ENCODE measurements at regions not wholly inside any gene's neighbourhood (a gene's known extent, or its start where the extent isn't known, plus 50 kb on each side); places are given as distances from the start of the nearest gene placed in this dataset.

DNA sequence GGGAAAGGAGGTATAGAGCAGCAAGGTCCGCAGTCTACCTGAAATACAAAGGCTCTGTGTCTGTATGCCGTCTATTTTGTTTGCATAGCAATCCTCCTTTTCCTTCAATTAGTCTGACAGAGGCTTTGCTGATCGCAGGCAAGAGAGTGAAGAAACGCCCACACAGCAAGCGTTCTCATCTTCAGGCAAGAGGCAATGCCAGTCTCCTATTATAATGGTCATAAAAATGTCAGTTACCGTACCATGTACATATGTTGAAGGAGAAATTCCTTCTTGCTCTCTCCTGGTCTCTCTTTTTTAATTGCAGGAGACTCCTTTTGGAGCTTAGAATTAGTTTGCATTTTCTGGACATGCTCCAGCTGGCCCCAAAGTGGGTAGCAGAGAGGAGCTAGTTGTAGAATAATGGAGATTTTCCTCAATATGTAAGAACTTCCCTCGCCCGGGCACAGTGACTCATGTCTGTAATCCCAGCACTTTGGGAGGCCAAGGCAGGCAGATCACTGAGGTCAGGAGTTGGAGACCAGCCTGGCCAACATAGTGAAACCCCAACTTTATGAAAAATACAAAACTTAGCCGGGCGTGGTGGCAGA is 139.5 kb downstream of the PFKFB3 start:
- no peak for DNase-seq (ENCODE audit: low read depth)

- DNase-seq (ENCODE audit: low read depth), result no peak
These were observed 140.7 kb downstream of the PFKFB3 start for GRCh38 chr10:6343305-6344010.

DNA sequence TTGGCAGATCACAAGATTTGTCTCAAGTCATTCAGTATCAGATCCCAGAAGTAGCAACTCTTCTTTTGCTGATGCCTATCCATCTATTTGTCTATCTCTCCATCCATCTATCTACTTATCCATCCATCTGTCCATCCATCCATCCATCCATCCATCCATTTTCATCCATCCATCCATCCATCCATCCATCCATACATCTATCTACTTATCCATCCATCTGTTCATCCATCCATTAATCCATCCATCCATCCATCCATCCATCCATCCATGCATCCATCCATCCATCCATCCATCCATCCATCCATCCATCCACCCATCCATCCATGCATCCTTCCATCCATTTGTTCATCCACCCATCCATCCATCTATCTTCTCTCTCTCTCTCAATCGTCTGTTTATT is 142.7 kb downstream of the PFKFB3 start:
- DNase-seq (ENCODE audit: low read depth), result no peak

GRCh38 chr10:6346631-6347030 is 143.9 kb downstream of the PFKFB3 start:
- no peak for DNase-seq (ENCODE audit: low read depth)

- DNase-seq (ENCODE audit: low read depth), result peak; percentile 36
These were observed 144.7 kb downstream of the PFKFB3 start for GRCh38 chr10:6347391-6347951.

DNA sequence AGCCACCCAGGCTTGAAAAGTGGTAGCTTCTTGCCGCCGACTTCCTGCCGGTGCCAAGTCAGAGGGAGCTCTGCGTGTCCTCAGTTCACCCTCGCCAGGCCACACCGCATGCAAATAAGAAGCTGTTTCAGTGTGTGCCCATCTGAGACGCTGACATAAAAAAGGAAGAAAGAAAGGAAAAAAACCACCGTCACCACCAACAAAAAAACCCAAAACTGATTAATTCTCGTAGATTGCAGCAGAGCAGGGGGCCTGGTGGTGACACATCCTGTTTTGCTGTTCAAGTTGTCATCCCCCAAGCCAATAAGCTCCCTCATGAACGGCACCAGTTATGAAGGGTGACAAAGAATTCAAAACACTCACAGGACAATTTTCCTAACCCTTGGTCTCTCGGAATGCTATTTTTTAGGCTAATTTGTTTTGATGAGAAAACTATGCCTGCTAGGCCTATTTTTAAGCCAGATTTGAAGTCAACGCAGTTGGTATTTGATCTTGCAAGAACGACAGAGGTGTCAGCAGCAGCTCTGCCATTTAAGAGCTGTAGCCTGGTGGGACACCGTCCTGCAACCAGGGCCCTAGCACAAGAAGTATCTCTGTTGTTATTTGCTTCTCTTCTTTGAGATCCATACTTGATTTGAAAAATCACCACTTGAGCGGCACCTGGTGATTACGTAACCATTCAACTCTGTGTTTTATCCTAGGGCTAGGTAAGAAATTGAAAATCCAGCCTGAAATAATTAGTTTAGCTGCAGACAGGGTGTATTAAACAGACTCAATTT is 145.6 kb downstream of the PFKFB3 start:
- peak; percentile 71 for DNase-seq (ENCODE audit: low read depth)

- no peak for DNase-seq (ENCODE audit: low read depth)
These were observed 147.3 kb downstream of the PFKFB3 start for GRCh38 chr10:6349846-6350535.

DNA sequence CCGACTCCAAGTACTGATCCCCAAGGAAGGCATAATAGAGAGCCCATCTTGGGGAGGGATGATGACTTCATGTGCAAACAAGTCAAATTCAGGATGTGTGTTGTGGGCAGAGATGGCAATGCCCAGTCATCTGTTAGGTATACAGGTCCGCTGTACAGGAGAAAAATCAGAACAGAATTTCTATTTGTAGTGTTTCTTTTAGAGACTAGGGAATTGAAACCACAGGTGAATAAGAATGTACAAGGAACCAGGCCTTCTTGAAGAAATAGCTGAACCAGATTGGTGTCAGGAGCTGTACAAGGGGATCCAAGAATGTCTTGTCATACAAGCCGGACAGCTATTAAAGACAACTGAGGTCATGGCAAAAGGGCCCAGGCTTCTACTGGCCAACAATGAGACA is 147.9 kb downstream of the PFKFB3 start:
- no peak for DNase-seq (ENCODE audit: low read depth)

GRCh38 chr10:6351495-6351894 is 148.8 kb downstream of the PFKFB3 start:
- no peak for DNase-seq (ENCODE audit: low read depth)

DNA sequence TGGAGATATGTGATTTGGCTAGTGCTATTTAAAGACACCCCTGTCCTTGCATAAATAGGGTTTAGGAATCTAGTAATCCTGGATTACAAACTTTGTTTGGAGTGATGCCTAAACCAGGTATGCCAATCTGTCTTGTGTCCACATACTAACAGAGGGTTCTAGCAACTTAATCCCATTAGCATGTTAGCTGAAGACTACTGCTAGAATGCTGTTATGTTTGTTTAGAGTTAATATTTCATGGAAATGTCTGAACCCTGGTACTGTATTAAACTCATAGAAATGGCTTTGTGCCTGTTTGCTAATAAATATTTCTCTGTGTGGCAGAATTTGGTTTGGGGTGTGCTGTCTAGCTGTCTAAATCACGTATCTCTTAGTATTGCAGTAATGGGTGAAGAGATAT is 150.8 kb downstream of the PFKFB3 start:
- DNase-seq (ENCODE audit: low read depth), result no peak

DNA sequence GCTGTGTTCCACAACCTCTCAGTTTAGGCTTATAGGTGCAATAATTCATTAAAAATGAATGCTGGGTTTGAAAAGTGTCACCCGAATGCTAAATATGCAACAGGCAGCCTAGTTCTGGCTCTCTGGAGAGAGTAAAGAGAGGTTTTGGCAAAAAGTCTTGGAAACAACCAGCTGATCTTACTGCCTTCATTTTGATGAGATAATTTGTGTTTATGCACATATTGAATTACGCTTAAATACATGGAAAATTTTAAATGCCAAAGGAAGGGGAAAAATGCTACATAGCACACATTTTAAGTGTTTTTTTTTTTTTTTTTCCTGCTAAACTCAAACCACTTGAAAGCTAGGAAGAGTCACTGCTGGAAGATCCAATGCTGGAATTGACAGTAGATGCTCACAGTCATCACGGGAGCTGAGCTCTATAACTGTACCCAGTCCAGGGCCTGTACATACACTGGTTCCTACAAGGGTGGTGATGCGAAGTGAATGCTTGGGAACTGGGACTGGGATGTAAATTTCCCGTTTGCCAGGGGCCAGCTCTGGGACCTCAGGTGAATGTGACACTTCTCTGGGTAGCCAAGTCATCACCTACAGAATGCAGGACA is 151.5 kb downstream of the PFKFB3 start:
- no peak for DNase-seq (ENCODE audit: low read depth)

GRCh38 chr10:6356280-6356793 is 153.6 kb downstream of the PFKFB3 start:
- DNase-seq (ENCODE audit: low read depth), result no peak

GRCh38 chr10:6361869-6362268 is 159.1 kb downstream of the PFKFB3 start:
- DNase-seq (ENCODE audit: low read depth), result no peak

- no peak for DNase-seq (ENCODE audit: low read depth)
These were observed 160.1 kb downstream of the PFKFB3 start for GRCh38 chr10:6362879-6363278.

DNA sequence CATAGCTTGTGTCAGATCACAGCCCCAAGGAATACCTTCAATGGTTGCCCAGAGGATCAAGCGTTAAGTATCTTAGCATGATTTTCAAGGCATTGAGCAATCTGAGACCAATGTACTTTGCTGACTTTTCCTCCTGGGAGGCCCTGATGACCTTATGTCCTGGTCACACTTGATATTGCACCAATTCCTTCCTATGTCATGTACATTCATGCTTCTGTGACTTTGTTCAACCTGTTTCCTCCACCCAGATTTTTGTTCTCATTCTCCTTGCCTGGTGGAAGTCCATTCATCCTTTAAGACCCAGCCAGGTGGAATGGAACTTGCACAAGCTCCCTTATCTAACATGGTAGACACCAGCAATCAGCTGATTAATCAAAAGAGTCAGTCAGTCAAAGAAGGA is 160.8 kb downstream of the PFKFB3 start:
- DNase-seq (ENCODE audit: low read depth), result no peak

DNA sequence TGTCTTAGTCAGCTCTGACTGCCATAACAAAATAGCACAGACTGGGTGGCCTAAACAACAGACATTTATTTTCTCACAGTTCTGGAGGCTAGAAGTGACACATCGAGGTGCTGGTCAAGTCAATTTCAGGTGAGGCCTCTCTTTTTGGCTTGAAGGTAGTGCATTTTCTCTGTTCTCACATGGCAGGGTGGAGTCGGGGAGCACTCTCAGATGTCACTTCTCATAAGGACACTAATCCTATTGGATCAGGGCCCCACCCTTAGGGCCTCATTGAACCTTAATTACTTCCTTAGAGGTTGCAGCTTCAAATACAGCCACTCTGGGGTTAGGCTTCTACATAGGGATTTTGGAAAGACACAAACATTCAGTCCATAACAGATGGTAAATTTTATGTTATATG is 161.6 kb downstream of the PFKFB3 start:
- DNase-seq (ENCODE audit: low read depth), result no peak

GRCh38 chr10:6364893-6365292 is 162.2 kb downstream of the PFKFB3 start:
- DNase-seq (ENCODE audit: low read depth), result no peak

- no peak for DNase-seq (ENCODE audit: low read depth)
These were observed 162.7 kb downstream of the PFKFB3 start for GRCh38 chr10:6365384-6365783.

Data from stimulated activated CD8-positive, alpha-beta memory T cell treated with anti-CD3 and anti-CD28 coated beads, Interleukin-4, amount 100 ng/mL, for 24 hours (primary cell).